EH (cell line): ENCODE measurements at regions not wholly inside any gene's neighbourhood (a gene's known extent, or its start where the extent isn't known, plus 50 kb on each side); places are given as distances from the start of the nearest gene placed in this dataset.

Source experiments
- DNase-seq: peaks from one replicate; pipeline ENCODE4 v3.0.0-alpha.2; 2015; ENCODE audit warnings: low read depth

DNA sequence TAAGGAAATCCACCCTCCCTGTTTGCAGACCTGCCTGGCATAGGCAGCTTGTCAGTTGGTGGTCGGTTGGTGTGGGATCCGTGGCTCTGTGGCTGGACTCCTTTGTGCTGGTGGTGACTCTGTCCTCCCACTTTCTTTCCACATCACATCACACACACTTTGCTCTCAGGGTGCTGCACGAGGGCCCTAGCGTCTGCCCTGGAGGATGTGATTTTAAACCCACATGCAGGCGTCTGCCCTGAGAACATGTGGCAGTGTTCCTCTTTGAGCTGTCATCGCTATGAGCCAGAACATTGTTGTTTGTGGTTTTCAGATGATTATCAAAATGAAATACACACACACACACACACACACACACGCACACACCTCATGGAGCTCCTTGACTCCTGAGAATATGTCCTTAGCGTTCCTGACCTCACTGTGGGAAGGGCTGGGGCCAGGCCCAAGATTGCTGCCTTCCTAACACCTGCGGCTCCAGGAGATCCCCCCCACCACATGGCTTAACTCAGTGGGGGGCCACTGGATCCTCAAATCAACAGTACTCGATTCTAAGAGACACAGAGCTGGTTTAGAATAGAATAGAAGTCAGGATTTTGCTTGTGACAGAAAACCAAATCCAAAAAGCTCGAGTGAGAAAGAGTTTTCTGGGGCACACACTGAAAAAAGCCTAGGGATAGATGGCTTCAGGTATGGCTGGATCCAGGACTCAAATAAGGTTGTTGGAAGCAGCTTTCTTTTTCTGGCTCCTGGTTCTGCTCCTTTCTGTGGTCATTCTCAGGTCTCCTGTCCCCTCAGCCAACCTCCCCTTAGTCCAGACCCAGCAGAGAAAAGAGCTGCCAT lies 54.8 kb downstream of the RTP5 start:
- no peak for DNase-seq

DNA sequence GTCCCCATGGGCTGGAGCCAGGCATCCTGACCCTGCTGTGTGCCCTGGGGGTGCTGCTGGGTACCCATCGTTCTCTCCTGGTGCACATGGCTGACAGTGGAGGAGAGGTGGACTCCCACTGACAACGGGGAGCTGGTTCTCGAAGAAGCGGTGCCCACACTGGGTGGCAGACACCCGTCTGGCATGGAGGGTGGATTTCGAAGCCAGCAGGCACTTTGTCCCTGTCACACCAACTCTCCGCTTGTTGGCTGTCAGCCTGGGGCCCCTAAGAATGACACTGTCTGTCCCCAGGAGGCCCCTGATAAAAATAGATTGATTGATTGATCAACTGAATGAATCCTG lies 55.4 kb downstream of the RTP5 start:
- no peak for DNase-seq

DNA sequence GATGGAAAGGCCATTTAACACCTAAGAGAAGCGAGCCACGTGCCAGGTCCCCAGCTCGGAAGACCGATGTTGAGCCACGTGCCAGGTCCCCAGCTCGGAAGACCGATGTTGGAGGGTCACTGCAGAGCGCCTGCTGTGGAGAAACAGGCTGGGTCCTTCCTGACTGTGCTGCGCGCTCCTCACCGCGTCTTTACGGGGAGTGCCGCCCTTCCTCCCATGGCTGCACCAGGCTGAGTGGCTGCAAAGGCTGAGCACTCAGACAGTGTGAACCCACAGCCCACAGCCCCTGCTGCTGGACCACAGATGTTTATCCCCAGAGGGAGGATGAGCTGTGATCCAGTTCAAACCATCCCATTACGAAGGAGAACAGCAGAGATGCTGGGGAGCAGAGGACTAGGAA lies 55.7 kb downstream of the RTP5 start:
- no peak for DNase-seq

DNA sequence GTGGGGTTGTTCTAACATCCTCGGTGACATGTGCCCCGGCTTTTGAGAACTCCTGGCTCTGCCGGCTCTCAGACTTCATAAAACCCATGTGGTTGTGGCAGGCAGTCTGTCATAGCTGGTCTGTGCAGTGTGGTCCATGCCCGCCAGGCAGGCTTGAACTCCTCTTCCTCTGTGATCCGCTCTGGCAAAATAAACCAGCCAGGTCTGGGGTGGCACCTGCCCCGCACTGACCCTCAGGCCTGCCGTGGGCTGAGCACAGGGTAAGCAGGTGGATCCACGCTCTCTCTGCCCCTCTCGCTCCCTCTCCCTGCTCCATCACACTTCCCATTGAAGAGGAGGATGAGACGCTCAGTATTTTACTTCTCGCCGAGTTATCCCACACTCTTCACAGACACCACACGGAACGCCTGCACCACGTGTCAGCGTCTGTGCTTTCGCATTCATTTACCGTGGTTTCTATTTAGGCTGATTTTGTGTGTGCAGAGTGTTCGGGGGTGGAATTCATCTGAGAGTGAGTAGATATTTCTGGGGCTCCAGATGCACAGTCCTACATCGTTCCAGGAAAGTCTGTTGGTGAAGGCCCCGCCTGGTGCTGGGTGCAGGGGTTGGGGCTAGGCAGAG lies 56.4 kb downstream of the RTP5 start:
- DNase-seq: peak; percentile 23

DNA sequence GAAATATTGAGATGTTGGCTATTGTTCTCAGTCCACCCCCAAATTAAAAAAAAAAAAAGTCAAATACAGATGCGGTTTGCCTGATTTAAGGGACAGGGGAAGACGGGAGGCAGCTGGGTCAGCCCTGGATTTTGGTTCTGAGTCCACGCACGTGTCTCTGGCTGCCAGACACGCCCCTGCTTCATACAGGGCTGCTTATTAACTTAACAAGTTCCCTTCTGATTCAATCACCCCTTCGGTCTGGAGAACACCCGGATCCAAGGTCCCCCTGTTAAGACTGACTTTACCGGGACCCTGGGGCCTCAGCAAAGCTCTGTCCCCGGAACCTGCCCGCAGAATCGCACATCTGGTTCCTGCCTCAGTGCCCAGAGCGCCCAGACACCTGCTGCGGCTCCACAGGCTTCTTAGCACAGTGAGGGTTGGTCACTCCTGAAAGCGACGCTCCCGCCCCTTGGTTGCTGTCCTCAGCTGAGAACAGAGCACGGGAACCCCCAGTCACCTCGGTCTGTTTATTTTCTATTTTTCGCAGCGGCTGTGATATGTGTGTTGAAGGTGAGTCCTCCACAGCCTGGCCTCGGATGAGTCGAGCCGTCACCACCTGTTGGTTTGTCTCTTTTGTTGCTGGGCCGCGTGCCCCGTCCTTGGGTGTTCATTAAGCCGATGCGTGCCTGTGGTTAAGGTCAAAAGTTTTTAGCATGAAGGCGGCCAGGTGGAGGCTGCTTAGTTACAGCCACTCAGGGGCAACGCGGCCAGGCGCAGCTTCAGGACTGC lies 57.2 kb downstream of the RTP5 start:
- no peak for DNase-seq

DNA sequence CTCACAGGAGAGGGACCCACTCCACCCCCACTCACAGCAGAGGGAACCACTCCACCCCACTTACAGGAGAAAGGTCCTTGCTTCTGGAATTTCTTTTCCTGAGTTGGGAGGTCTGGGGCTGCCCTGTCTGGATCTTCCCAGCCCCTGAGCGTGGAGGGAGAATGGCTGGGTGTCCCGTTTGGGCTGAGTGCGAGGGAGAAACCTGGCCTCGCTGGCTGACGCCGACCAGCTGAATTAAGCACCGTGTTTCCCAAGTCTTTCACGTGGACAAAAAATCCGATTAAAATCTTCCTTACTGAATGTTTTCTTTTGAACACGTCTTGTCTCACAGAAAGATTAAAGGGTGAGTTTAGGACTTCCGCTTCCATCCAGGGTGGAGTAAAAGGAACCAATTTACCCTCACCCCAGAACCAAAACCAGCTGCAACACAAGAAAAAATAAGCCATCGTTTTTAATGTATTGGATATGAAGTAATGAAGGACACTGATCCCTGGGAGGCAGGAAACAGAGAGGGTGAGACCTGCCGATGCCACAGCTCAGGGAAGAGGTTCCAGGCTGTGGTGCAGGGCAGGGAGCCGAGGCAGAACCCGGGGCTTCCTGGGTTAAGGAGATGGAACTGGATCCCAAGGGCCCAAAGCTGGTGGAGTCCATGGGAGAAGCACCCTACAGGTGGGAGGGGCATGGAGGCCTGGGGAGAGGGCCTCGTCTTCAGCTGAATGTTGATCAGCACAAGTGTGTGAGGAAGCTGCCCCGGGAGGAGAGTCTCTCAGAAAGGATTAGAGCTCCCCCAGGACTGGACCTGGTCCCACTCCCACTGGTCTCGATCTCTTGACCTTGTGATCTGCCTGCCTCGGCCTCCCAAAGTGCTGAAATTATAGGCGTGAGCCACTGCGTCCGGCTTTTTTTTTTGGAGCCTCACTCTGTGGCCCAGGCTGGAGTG lies 60.3 kb downstream of the RTP5 start:
- DNase-seq: no peak

DNA sequence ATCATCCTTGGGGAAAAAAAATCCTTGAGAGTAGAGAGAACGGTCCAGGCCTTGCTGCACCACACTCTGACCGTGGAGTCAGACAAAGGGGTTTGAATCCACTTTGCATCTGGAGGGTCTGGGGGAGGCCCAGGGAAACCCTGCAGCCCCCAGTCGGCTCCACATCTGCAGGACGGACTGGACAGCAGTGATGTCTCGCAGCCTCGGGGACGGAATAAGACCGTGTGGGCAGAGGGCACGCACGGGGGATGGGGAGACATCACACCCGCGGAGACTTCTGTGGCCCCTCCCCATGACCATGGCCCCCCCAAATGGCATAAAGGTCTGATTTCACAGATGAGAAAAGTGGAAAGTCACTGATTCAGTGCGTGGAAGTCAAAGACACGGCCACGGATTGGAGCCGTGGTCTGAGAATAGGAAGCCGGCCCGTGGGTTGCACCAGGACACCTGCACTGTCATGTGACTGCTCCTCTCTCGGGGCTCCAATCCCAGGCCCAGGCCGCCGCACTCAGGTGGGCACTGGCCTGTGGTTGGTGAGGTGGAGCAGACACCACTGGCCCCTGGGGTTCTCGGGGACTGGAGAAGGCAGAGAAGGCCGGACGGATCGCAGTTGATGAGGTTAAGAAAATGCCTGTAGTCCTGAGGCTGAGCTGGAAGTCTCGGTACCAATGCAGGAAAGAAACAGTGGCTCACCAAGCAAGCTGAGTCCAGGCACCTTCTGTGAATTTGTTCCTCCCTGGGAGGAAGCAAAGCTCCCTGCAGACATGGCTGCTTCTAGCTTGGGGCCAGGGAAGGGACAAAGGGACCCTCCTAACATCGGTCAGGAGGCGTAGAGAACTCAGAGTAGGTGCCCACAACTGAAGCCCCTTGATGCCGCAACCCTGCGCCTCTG lies 61.8 kb downstream of the RTP5 start:
- DNase-seq: no peak

DNA sequence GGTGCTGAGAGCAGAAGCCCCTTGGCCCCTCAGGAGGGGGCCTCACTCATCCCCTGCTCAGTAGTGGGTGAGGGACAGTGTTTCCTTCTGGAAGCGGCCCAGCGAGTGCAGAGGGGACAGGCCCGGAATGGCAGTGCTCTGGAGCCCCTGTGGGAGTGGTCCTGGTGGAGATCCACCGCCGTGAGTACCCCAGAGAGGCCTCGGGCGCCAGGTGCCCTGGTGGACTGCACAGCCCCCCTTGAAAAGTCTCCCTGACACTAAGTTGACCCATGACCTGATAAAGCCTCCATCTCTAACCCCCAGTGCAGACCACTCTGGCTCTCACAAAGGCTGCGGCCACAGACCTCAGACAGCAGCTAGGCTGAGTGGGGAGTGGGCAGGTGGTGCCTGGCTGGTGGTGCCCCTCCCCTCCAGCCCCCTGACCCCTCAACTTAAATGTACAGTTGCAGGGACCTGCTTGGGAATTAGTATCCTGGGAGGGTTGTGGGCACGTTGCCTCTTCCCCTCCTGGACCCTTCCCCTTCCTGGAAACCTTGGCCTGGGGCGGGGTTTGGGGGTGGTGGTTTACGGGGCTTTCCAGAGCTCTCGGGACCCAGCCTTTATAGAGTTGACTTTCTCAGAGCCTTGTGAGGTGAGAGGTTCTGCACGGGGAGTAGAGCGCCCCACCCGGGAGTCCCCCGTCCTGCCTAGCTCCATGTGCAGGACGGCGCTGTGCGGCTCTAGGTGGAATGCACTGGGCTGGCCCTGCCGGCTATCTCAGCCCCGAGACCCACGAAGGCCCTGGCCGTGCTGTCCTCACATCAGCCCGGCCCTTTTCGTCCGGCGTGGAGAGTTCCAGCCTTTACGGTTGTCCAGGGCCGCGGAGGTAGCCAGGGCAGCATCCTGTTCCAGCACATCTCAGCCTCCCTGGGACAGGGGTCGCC lies 62.7 kb downstream of the RTP5 start:
- no peak for DNase-seq

DNA sequence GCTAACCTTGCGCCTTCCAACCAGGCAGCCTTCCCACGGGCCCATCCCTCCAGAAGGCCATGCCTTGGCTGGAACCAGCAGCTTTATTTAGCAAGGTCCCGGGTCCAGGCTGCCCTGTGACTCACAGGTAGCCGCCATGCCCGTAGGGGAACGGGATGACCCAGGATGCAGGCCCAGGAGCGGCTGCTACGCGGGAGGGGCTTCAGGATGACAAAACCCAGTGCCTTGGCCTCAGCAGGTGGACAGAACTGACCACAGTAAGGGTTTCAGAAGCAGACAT lies 63.3 kb downstream of the RTP5 start:
- DNase-seq: no peak

DNA sequence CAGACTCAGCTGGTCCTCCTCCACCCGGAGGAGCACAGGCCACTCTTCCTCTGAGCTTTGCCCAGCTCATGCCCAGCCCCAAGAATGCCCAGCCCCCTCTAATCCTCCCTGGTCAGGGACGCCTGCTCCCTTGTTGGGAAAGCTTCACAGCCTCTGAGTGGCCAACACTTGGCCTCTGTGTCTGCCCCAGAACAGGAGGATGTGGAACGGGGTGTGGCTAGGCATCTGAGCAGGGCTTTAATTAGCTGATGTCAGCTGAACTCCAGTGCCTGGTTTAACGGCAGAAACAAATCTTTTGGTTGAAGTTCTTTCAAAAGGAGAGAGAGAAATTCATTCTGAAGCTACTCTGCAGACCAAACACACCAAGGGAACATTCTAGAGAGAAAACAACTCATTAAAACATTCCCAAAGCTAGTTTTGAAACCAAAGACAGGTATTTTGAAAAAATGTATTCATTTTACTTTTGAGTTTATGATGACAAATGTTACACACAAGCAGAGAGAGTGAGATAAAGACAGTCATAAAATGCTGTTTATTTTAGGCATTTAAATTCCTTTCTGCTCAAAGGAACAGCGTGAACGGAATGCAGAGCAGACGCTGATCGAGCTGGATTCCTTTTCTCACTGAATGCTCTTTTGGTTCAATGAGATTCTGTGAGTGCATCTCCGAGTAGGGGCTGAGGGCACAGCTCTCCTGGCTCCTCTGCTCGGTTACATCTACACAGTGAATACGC lies 63.8 kb downstream of the RTP5 start:
- peak; percentile 75 for DNase-seq

DNA sequence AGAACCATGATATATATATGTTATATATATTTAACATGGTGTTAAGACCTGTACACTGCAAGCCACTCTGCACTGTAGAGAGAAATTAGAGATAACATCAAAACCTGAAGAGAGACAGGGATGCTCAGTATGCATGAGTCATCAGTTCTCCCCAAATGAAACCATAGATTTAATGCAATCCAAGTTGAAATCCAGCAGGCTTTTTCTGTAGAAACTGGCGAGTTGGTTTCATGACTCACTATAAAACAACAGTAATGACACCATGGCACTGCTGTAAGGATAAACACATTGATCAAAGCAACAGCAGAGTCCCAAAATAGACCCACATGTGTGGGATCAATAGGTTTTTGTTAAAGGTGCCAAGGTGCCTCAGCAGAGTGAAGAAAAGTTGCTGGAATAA lies 65.8 kb downstream of the RTP5 start:
- DNase-seq: peak; percentile 93

DNA sequence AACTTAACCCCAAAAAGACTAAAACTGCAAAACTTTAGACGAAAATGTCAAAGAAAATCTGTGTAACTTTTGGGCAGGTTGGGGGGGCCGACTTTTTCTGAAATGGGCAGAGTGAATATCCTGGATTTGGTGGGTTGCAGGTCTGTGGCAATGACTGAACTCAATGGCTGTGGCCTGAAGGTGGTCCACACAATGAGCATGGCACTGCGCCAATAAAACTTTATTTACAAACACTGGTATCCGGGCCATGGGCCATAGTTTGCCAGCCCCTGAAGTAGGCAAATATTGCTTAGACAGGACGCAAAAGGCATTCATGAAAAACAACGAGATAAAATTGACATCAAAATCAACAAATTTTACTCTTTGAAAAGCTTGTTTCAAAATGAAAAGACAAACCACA lies 66.2 kb downstream of the RTP5 start:
- no peak for DNase-seq

DNA sequence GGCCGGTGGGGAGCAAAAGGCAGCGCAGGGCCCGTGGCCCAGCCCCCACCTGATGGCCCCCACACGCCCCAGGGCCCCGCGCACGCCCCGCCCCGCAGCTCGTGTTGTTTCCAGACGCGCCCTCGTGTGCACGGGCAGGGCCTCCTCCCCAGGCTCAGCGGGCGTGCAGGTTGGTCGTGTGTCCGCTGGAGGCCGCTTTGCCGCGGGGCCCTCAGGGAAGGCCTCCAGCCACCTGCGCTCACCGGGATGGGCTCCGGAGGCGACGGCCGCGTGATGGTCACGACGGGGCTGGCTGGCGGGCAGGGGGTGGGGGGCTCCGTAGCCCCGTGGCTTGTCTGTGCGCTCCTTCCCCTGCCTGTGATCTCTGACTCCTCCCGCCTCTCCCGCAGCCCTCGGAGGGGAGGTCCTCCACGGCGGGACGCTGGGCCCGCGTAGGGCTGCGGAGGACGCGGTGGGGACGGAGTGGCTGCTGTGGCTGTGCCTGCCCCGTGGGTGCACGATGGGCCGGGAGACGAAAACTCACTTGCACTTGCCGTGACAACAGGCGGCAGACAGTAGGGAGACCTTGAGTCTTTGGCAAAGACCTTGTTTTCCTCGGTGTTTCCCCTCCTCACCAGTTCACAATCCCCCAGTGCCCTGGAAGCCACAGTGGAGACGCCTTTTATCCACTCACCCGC lies 67.1 kb downstream of the RTP5 start:
- no peak for DNase-seq

DNA sequence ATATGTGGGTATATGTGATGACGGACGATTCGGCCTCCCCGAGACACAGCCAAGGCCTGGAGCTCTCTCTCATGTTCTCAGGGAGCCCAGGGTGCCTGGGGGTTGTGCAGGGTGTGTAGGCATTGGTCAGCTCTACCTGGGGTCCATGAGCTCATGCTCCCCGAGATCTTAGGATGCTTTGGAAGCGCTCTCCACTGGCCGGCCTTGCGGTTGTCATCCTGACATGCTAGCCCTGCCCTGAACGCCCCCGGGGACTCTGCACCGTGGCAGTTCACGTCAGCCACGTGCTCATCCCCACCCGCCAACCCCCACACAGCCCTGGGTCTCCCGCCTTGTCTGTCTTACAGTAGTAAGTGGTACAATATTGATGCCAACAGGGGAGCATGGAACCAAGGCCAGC lies 67.8 kb downstream of the RTP5 start:
- no peak for DNase-seq

DNA sequence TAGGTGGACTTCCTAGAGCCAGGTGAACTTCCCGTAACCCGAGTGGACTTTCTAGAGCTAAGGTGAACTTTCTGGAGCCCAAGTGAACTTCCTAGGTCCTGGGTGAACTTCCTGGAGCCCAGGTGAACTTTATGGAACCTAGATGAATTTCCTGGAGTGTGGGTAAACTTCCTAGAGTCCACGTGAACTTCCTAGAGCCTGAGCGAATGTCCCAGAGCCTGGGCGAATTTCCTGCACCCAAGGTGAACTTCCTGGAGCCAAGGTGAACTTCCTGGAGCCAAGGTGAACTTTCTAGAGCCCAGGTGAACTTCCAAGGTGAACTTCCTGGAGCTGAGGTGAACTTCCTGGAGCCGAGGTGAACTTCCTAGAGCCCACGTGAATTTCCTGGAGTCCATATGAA lies 70.0 kb downstream of the RTP5 start:
- DNase-seq: no peak

DNA sequence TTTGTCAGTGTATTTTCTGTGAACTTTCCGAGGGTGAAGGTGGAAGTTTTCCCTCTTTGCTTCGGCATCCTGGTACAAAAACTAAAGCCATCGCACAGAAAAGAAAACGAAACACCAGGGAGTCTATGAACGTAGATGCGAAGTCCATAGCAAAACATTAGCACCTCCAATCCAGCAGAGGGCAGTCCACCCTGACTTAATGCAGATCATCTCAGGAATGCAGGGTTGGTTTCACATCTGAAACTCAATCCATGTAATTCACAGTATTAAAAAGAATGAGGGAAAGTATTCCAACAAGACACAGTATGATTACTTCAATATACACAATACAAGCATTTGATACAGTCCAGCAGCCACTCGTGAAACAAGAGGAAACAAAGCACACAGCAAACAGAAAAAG lies 70.8 kb downstream of the RTP5 start:
- DNase-seq: no peak

DNA sequence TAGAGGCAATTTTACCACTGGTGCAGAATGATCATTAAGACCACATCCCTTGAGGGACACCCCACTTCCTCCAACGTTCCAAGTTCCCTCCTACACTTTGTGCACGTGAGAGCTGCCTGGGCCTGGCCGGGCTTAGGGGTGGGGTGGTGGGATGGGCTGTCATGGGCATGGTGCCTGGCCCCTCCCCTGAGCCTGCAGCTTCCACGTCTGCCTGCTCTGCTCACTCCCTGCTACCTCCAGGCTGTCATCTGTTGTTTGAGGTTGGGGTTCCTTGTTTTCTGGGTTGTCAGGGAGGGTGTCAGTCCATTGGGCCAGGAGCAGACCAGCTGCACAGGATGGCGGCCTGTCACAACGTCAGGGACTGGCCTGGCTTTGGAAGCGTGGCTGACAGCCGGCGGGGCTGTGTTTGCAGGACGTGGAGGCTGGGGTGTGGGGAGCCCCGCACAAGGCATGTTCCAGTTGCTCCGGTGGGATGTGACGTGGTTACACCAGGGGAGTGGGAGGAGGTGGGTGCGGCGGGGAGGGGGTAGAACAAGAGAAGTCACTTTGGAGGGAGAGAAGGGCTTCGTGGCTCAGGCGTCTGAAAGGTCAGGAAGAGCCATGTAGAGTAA lies 72.3 kb downstream of the RTP5 start:
- no peak for DNase-seq

DNA sequence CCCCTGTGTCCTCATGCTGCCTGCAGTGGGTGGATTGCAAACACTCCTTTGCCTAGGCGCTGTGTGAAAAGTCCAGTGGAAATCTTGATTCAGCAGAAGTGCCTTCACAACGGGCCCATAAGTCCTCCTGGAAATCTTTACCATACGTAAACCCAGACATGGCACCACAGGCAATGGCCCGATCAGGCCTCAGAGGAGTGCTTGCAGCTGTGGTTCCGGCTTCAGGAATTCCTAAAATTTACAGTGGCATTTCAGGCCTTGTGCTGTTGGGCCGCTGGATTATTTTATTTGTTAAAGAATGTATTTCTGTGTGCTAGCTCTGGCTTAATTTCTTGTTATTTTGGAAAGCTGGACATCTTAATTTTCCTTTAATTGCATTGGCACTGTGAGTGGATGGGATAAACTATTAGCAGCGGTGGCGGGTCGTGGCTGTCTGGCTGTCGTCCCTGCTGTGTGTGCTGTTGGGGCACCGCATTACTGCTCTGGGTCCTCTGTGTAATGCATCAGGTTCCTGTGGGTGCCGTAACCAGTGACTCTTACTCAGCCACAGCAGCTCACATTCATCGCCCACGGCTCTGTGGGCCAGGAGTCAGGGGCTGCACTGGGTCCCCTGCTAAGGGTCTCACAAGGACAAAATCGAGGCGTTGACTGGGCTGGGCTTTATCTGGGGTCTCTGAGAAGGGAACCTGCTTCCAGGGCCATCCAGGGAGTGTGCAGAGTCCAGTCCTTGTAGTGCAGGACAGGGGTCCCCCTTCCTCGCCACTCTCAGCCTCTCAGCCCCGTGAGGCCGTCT lies 73.1 kb downstream of the RTP5 start:
- no peak for DNase-seq
